ACHN (cell line): ENCODE measurements at regions not wholly inside any gene's neighbourhood (a gene's known extent, or its start where the extent isn't known, plus 50 kb on each side); places are given as distances from the start of the nearest gene placed in this dataset.

ENCODE experiments used
- DNase-seq: peaks from one replicate; pipeline ENCODE4 v3.0.0-alpha.2; 2015
- in situ Hi-C: cut with HindIII; loops from 2 replicates; pipeline ENCODE4 v1.10.0; 2017; ENCODE audit warnings: low sequenced_read_pairs, low pct_ligation_motif_present, low pct_unique_long_range_greater_than_20kb

- DNase-seq, result no peak
- in situ Hi-C loops, result no loop called here
These were observed 173.9 kb upstream of the UBL3 start for GRCh38 chr13:30024125-30024865.

DNA sequence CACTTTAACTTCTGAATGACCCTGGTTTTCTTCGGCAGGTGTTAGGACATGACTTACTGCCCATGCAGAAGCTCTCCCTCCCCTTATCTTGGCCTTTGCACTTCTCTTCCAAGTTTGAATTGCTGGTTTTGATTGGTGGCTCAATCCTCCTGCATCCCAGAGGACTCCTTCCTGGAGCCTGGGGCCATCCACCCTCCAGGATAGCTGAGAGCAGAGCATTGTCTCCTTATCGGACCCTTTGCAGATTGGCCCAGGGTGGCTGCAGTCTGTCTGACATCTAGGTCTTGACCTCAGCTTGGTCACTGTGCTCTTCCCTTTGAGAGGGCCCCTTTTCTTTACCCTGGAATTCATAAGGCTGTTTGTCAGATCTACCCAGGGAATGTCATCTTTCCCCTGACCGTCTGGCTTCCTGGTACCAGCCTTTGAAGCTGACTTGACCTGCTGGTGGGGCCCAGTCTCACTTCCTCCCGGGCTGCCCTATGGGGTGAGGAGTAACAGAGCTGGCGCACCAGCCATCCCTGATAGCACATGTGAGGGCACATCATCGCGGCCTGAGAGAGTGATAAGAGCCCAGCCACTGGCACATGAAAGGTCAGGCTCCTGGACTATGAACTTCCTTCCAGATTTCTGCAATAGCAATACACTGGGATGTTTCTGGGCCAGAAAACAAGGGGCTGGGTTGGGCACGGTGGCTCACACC lies 172.9 kb upstream of the UBL3 start:
- in situ Hi-C loops, result no loop called here

DNA sequence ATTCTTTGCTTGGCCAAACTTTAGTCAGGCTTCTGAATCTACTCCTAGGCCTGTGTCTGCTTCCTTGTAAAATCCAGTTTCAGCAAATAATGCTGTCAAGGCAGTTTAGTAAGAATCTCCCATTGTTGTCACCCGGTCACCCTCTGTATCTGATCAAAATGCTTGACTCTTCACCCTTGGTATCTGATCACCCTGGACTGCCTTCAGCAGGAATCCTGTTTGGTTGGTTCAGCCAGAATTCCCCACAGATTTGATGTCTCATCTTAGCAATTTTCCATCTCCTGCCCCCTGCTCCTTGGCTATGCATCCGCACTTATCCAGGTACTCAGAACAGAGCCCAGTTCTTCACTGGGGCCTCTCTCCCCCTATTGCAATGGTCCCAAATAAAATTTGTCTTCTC lies 172.4 kb upstream of the UBL3 start:
- no peak for DNase-seq
- in situ Hi-C loops, result no loop called here

More for the DNA sequence above, 172.9 kb upstream of the UBL3 start:
- no peak for DNase-seq

GRCh38 chr13:30022256-30022655 lies 171.8 kb upstream of the UBL3 start:
- no peak for DNase-seq
- in situ Hi-C loops, result no loop called here

GRCh38 chr13:30021611-30022010 lies 171.2 kb upstream of the UBL3 start:
- DNase-seq, result no peak
- in situ Hi-C loops, result no loop called here

GRCh38 chr13:30020726-30021312 lies 170.4 kb upstream of the UBL3 start:
- in situ Hi-C loops, result no loop called here
- no peak for DNase-seq

DNA sequence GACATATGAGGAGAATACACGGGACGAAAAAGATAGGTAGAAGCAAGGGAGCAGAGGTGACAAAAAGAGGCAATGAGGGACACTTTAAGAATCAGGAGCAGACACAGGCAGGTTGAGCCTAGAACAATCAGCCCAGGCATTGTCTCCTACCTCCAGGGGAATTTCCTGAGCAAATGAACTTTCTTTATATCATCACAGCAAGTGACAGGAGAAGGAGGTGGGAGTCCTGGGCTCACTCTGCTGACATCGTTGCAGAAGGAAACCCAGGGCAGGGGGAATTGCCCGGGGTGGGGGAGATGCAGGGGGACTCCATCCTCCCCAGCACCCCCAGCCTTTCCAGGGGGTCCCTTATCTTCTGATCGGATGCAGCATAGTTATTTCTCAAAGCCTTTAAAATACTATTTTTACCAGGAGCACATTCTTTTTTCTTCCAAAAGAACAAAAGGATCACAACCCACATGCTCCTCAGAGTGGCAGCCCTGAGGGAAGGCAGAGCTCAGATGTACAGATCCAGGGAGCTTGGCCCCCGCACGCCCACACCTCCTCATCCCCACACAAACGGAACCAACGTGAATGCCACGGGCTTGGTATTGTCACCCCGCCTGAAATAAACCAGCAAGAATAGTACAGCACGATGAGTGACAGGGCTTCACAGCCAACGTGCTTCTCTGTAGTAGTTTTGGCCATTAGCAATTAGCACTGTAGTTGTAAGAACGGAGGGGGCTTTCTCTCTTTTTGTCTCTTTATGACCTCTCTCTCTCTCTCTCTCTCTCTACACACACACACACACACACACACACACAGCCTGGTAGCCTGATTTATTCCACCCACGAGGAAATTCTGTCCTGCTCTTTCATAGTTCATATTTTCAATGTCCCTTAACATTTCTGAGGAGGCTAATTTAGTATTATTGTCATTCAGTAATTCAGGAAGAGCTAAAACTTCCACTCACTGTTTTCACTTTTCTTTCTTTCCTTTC lies 169.5 kb upstream of the UBL3 start:
- in situ Hi-C loops, result no loop called here
- no peak for DNase-seq

- in situ Hi-C loops, result no loop called here
- no peak for DNase-seq
These were observed 167.5 kb upstream of the UBL3 start for GRCh38 chr13:30017880-30018279.

GRCh38 chr13:30016398-30016797 lies 166.0 kb upstream of the UBL3 start:
- no peak for DNase-seq
- in situ Hi-C loops, result no loop called here

DNA sequence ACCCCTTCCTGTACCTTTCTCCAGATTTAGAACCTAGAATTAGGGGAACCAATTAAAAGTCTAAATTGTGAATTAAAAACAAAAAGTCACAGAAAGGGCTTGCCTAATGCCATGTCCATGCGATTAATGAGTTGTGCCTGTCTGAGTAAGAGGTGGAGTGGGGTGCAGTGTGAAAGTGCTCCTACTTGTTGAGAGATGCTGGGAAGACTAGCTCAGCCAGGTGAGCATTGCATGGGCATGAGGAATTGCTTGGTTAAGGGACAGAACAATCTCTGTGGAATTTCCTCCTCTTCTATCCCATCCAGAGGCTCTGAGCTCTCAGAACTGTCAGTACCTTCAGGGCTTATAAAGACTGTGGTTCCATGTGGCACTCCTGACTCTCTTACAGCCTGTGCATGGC lies 159.0 kb upstream of the UBL3 start:
- in situ Hi-C loops, result no loop called here
- DNase-seq, result no peak

DNA sequence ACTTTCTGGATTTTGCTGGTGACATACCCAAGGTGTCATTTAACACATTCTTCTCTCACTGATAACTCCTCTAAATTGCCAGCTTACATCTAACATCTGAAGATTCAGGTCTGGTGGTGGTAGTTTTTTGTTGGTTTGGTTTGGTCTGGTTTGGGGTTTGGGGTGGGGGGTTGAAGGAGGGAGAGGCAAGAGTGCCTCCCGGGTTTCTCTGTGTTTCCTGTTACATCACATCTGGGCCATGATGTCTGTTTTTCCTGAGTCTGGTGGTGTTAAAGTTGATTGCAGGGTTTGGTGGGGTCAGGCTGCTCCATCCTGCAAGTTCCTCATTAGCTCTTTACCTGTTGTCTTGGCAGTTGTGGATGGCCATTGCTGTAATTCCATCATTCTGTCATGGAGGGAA lies 155.8 kb upstream of the UBL3 start:
- in situ Hi-C loops, result no loop called here
- no peak for DNase-seq

DNA sequence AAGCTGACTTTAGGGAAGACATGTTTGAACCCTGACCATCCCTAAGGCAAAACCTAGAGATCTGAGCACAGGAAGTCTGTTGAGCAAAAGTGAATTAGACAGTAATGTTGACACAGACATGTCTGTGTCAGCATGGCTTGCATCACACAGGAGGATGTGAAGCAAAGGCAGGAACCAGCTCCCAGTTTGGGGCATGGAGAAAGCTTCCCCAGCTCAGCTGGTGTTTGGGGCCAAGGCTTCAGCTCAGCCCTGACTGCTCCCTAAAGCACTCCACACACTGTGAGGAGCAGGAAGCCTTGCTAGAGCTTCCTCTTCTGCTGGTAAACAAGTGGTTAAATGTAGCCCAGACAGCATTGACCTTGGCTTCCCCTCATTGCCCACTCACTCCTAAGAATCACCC lies 153.8 kb upstream of the UBL3 start:
- DNase-seq, result no peak
- in situ Hi-C loops, result no loop called here

DNA sequence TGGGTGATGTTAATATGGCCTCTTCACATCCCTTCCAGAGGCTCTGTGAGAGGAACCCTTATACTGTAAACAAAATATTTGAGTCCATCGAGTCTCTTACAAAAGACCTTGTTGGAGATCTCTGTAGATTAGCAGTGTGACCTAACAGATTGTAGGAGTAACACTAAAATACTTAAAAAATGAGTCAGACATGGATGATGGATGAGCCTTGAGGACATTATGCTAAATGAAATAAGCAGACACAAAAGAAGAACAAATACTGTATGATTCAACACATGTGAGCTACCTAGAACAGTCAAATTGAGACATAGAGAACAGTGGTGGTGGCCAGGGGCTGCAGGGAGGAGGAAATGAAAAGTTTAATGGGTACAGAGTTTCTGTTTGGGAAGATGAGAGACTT lies 152.2 kb upstream of the UBL3 start:
- in situ Hi-C loops, result no loop called here
- peak; percentile 3 for DNase-seq

- in situ Hi-C loops, result no loop called here
- no peak for DNase-seq
These were observed 150.0 kb upstream of the UBL3 start for GRCh38 chr13:30000370-30000765.

DNA sequence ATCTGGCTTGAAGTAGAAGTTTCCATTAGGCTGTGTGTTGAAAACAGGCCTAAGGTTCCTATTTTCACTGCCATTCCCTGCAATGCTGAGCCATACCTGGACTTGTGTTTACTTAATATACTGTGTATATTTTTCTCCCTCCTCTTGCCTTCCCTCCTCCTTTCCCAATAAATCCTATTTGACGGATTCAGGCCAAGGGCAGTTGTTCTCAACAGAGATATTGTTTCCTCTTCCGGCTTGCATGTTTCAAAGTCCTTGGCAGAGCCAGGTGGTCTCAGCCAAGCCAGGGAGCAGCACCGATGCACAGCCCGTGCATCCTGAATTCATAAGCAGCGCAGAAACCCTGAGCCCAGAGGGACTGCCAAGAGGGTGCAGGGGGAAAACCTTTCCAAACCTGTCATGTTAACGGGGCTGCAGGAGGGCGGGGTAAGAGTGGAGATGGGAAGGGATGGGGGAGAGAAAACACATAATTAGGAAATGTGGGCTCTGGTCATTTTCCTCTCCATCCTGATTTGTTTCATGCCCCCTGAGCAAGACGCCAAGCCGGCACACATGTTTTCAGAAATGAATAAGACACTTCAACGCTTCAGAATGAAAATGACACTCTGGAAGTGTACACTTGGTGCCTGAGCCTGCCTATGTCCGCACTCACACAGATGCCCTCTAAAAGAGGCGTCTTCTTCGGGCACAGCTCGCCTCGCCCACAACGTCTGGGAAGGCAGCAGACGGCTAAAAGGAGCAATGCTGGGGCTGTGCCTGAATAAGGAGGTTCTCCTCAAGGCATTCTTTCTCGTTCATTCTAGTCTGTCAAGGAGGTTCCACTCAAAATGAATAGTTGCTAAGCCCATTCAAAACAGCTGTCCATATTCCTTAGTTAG lies 149.3 kb upstream of the UBL3 start:
- DNase-seq, result no peak
- in situ Hi-C loops, result no loop called here

GRCh38 chr13:29996316-29996715 lies 145.9 kb upstream of the UBL3 start:
- DNase-seq, result no peak
- in situ Hi-C loops, result no loop called here

- in situ Hi-C loops, result no loop called here
- DNase-seq, result no peak
These were observed 144.6 kb upstream of the UBL3 start for GRCh38 chr13:29994911-29995595.
